ENCODE measurements at regions not wholly inside any gene's neighbourhood (a gene's known extent, or its start where the extent isn't known, plus 50 kb on each side); places are given as distances from the start of the nearest gene placed in this dataset.

DNA sequence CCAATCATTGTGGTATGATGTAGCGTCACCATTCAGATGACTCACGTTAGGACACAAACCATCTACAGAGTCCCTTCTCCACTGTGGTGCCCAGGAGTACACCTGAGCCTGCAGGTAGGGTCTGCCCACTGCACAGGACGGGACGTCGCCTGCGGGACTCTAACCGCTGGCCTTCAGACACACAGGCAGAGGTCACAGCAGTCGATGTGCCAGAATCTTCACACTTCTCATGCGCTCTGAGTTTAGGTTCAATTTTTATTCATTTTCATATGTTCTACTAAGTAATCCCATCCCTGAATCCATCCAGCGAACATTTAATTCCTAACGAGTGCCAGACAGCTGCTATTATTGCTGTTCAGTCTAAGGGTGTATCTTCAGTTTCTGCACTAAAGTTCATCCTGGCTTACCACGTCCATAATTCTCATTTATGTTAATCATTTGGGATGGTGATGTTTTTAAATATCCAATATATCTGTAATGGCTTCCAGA is 73.3 kb downstream of the CXCL12 start:
- Histone ChIP-seq H3K9me3 (no peaks in the 10 kb centered on the region), H3K4me3 (no peak overlapping the region), H3K4me1 (peaks cover 3 to 20% (median 11%) of the 10 kb centered on the region in 6 donors), H3K36me3 (no peaks in the 10 kb centered on the region), H3K27ac (no peak overlapping the region), H3K27me3 (replicated peaks in 1 of 7) (peaks cover 0 to 40% (median 0%) of the 10 kb centered on the region in 7 donors)
- intact Hi-C loops (cut with DNase I; ENCODE audit: low total_unique reads): loop anchor here (10.0 kb wide), 1 partner anchor 627 kb away; no protein-coding TSS in a partner anchor
- no peak for DNase-seq
- 73 to 80% (median 79%) methylated on average over 12 of the region's 12 CpGs for WGBS, 5 donors
- TF ChIP-seq POLR2AphosphoS5 (IDR thresholded peaks at IDR 0.05): no peak
- TF ChIP-seq POLR2A (IDR thresholded peaks at IDR 0.05): no peak
- TF ChIP-seq, protein P1, sequence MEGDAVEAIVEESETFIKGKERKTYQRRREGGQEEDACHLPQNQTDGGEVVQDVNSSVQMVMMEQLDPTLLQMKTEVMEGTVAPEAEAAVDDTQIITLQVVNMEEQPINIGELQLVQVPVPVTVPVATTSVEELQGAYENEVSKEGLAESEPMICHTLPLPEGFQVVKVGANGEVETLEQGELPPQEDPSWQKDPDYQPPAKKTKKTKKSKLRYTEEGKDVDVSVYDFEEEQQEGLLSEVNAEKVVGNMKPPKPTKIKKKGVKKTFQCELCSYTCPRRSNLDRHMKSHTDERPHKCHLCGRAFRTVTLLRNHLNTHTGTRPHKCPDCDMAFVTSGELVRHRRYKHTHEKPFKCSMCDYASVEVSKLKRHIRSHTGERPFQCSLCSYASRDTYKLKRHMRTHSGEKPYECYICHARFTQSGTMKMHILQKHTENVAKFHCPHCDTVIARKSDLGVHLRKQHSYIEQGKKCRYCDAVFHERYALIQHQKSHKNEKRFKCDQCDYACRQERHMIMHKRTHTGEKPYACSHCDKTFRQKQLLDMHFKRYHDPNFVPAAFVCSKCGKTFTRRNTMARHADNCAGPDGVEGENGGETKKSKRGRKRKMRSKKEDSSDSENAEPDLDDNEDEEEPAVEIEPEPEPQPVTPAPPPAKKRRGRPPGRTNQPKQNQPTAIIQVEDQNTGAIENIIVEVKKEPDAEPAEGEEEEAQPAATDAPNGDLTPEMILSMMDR (IDR thresholded peaks at IDR 0.05 in 8 of 11, conservative IDR thresholded peaks at IDR 0.05 in 3 of 11): no peak

DNA sequence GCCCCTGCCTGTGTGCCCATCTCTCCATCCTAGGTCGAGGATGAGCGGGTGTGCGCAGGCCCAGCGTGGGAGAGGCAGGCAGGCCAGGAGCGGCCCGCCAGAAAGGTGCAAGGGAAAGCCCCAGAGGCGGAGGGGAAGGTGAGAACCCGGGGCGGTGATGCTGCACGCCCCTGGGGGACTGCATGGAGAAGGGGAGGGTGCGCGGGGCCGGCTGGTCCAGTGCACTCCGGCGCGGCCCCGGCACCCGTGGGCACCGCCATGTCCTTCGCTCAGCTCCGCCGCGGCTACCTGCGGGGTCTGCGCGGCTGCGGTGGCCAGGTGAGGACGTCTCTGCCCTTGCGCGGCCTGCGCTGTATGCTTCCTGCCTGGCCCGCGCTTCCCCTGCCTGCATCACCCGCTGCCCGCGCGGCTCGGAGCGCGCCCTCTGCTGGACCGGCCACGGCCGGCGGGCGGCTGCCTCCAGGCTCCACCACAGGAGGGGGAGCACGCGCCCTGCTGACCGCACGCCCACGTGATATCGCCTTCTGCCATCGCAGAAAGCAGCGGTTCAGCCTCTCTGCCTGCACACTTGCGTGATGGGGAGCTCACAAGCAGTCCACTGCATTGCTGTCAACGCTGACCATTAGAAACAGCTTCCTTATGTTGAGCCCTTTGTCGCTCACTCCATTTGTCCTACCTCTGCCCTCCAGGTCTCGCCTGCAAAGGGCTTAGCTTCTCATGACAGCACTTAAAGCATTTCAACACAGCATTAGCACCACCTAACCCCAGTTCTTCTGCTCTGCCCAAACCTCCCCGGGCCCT is 73.9 kb downstream of the CXCL12 start:
- no peaks in the 10 kb centered on the region for H3K9me3 ChIP-seq
- intact Hi-C loops (cut with DNase I; ENCODE audit: low total_unique reads): loop anchor here (10.0 kb wide), 1 partner anchor 626 kb away; no protein-coding TSS in a partner anchor
- 11 to 17% (median 14%) methylated on average over 32 to 58 of the region's 58 CpGs for WGBS, 5 donors
- peaks cover 3 to 20% (median 11%) of the 10 kb centered on the region in 6 donors for H3K4me1 ChIP-seq
- no peaks in the 10 kb centered on the region for H3K36me3 ChIP-seq
- DNase-seq: peak; percentile 91
- TF ChIP-seq POLR2AphosphoS5 (IDR thresholded peaks at IDR 0.05): peak; percentile 46 to 84 (median 74)
- no peak for TF ChIP-seq POLR2A (IDR thresholded peaks at IDR 0.05)
- TF ChIP-seq, protein P1 (IDR thresholded peaks at IDR 0.05 in 8 of 11, conservative IDR thresholded peaks at IDR 0.05 in 3 of 11): peak; percentile 52 to 91 (median 82)
- H3K27ac ChIP-seq: peak overlapping the region in 3 of 8 donors; percentile 18 to 62 (median 61)
- H3K4me3 ChIP-seq: peak overlapping the region in 6 of 8 donors; percentile 8 to 62 (median 29)
- peaks cover 0 to 40% (median 0%) of the 10 kb centered on the region in 7 donors for H3K27me3 ChIP-seq (replicated peaks in 1 of 7)

DNA sequence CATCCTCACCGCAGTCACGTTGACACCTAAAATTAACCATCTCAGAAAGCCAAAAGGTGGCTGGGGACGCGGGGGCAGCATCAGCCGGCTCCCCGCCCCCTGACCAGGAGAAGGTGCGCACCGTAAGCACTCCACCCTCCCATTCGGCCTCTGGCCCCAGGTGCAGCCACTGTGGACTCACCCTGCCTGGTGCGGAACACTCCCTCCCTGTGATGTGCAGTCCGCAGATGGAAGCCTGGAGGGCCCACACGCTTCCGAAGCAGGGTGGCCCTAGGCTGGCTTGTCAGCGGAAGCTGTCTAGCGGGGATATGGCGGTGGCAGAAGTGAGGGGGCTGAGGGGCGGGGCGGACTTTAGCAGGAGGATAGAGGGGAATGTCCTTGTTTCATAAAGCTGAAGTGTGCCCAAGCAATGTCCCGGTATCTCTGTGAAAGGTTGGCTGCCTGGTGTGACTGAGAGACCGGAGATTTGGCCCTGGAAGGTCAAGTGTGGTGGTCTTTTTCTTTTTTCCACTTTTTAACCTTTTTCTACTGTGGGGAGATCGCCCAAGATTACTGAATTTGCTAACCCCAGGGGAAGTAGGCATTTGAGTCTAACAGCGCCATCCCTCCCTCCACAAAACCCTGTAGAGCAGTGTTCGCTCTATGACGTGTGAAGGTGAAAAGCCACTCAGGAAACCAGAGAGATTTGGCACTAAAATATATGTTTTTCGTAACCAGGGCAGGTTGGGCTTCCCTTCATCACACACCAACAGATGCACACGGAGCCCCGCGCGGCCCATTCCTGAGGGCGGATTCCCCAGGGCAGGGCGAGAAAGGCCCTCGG is 74.7 kb downstream of the CXCL12 start:
- H3K9me3 ChIP-seq: no peaks in the 10 kb centered on the region
- peak overlapping the region in 3 of 8 donors; percentile 18 to 62 (median 61) for H3K27ac ChIP-seq
- intact Hi-C loops (cut with DNase I; ENCODE audit: low total_unique reads): loop anchor here (10.0 kb wide), 1 partner anchor 625 kb away; no protein-coding TSS in a partner anchor
- H3K4me3 ChIP-seq: peak overlapping the region in 6 of 8 donors; percentile 8 to 62 (median 29)
- H3K27me3 ChIP-seq (replicated peaks in 1 of 7): peaks cover 0 to 36% (median 0%) of the 10 kb centered on the region in 7 donors
- TF ChIP-seq, protein P1 (IDR thresholded peaks at IDR 0.05 in 8 of 11, conservative IDR thresholded peaks at IDR 0.05 in 3 of 11): no peak
- TF ChIP-seq POLR2A (IDR thresholded peaks at IDR 0.05) (no peak), POLR2AphosphoS5 (IDR thresholded peaks at IDR 0.05) (no peak)
- no peak for DNase-seq
- peaks cover 3 to 20% (median 11%) of the 10 kb centered on the region in 6 donors for H3K4me1 ChIP-seq
- WGBS, 5 donors: 82 to 89% (median 84%) methylated on average over 31 to 32 of the region's 32 CpGs
- no peaks in the 10 kb centered on the region for H3K36me3 ChIP-seq
